ENCODE measurements at regions not wholly inside any gene's neighbourhood (a gene's known extent, or its start where the extent isn't known, plus 50 kb on each side); places are given as distances from the start of the nearest gene placed in this dataset.

DNA sequence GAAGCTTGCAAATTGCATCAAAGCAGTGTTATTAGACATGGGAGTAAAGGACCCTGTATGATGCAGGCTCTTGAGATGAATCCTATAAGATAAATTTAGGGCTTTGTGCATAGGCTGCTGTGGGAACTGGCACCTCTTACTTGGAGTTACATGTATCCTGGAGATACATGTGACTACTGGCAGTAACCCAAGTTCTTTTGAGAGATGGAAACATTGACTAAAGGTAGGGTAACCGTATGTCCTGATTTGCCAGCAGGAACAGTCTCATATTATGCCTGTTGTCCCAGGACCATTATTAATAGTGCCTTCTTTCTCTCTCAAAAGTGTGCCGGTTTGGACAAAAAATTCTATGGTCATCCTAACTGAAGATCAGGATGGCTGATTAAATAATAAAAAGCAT lies 195.4 kb downstream of the LACC1 start:
- H3K4me1 ChIP-seq, result no peaks in the 10 kb centered on the region
- H3K27me3 ChIP-seq, result no peaks in the 10 kb centered on the region
- DNase-seq (ENCODE audit: low spot score), result no peak
- no peaks in the 10 kb centered on the region for H3K36me3 ChIP-seq
- no peak overlapping the region for H3K4me3 ChIP-seq
- peaks cover 0 to 9% of the 10 kb centered on the region in 2 donors for H3K9me3 ChIP-seq
- no peak overlapping the region for H3K27ac ChIP-seq
- TF ChIP-seq CTCF (IDR thresholded peaks at IDR 0.05), result no peak

DNA sequence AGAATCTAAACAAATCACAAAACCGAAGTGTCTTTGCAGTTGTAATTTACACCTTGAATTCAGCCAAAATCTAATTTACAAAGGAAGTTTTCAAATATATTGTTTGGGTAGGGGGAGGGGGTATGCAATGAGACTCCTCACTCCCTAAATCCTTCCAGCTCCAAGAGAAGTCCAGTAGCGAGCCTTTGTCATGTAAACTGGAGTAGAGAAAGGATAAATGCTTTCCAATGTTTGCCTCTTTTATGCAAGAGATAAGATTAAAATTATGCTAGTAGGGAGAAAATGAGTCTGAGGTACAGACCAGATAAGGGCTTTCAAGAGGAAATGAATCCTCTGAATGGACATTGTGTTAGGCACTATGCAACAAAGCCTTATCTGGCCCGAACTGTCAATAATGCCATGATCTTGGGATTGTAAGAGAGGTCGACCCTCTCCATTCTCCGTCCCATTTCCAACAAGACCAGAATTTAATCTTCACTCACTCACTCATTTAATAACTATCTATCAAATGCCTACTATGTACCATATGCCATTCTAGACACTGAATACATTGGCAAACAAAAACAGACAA lies 199.2 kb downstream of the LACC1 start:
- Histone ChIP-seq H3K27me3 (no peaks in the 10 kb centered on the region), H3K9me3 (no peaks in the 10 kb centered on the region), H3K27ac (no peak overlapping the region), H3K36me3 (no peaks in the 10 kb centered on the region), H3K4me1 (no peaks in the 10 kb centered on the region), H3K4me3 (no peak overlapping the region)
- DNase-seq (ENCODE audit: low spot score), result no peak
- no peak for TF ChIP-seq CTCF (IDR thresholded peaks at IDR 0.05)

DNA sequence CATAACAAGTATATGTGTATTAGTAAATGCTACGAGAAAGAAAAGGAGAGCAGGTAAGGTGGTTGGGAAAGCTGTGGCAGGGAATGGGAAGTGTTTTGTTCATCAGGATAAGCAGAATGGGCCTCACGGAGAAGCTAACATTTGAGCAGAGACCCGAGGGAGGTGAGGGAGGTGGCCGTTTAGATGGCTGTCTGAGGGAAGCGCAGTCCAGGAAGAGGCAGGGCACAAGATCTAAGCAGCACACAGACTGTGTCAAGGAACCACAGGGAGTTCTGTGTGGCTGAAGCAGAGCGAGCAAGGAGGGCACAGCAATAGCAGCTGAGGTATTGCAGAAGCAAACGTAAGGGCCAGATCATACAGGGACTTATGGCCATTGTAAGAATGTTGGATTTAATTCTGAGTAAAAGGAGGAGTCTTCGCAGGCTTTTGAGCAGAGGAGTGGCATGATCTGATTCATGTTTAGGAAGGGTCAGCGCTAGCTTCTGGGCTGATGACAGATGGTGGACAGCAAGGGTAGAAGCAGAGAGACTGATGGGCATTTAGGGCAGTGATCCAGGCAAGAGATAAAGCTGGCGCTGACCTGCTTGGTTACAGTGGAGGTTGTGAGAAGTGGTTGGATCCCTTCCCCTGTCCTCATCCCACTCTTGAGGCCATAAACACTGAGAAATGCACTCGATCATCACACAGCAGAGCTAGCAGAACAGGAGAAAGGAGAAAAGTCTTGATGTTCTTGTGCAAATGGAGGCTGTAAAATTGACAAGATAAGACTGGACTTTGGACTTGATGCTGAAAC lies 199.9 kb downstream of the LACC1 start:
- Histone ChIP-seq H3K36me3 (no peaks in the 10 kb centered on the region), H3K4me1 (no peaks in the 10 kb centered on the region), H3K27me3 (no peaks in the 10 kb centered on the region), H3K9me3 (no peaks in the 10 kb centered on the region), H3K4me3 (no peak overlapping the region), H3K27ac (no peak overlapping the region)
- no peak for TF ChIP-seq CTCF (IDR thresholded peaks at IDR 0.05)
- DNase-seq (ENCODE audit: low spot score), result no peak

GRCh38 chr13:44084146-44084545 lies 204.4 kb downstream of the LACC1 start:
- no peak overlapping the region for H3K4me3 ChIP-seq
- H3K36me3 ChIP-seq, result no peaks in the 10 kb centered on the region
- DNase-seq (ENCODE audit: low spot score), result no peak
- no peak overlapping the region for H3K27ac ChIP-seq
- H3K9me3 ChIP-seq, result no peaks in the 10 kb centered on the region
- H3K4me1 ChIP-seq, result no peaks in the 10 kb centered on the region
- H3K27me3 ChIP-seq, result no peaks in the 10 kb centered on the region
- TF ChIP-seq CTCF (IDR thresholded peaks at IDR 0.05), result no peak

DNA sequence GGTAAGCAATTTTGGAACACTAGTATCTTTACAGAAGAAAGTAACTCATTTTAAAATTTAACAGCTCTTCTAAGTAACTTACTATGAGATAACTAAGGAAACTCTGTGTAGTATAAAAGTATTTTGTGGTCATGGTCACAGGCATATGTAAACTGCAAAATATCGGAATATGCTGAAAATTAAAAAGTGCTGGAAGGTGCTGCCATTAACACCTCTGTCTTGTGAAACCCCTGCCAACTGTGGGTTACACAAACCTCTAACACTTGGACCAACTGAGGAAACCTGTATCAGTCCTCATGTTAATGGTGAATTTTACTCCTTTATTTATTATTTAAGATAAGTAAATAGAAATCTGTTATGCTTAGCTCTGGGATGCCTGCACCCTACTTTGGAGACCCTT lies 206.7 kb downstream of the LACC1 start:
- H3K27ac ChIP-seq, result no peak overlapping the region
- DNase-seq (ENCODE audit: low spot score), result no peak
- no peaks in the 10 kb centered on the region for H3K4me1 ChIP-seq
- H3K4me3 ChIP-seq, result no peak overlapping the region
- no peaks in the 10 kb centered on the region for H3K9me3 ChIP-seq
- H3K36me3 ChIP-seq, result no peaks in the 10 kb centered on the region
- no peak for TF ChIP-seq CTCF (IDR thresholded peaks at IDR 0.05)
- no peaks in the 10 kb centered on the region for H3K27me3 ChIP-seq
